Epithelial cell of prostate (primary cell): ENCODE measurements at regions not wholly inside any gene's neighbourhood (a gene's known extent, or its start where the extent isn't known, plus 50 kb on each side); places are given as distances from the start of the nearest gene placed in this dataset.
"Not testable (repeated sequence)": the region's sequence is repeated elsewhere in the genome, so short reads cannot be mapped to it uniquely, and the experiment has no call there.

Experiments used
- DNase-seq: peaks from one replicate; pipeline ENCODE4 v3.0.0-alpha.2; 2011; ENCODE audit warnings: low read depth, low spot score
- H3K27ac ChIP-seq: fragments of 450-650 bp; 2 replicates; pipeline ENCODE4 v1.5.1; 2017; ENCODE audit warnings: mild to moderate bottlenecking

GRCh38 chr5:30539004-30539634 lies 654.4 kb upstream of the CDH6 start:
- no peak for DNase-seq
- H3K27ac ChIP-seq: no peak overlapping the region

GRCh38 chr5:30525353-30525752 lies 668.1 kb upstream of the CDH6 start:
- DNase-seq: no peak
- H3K27ac ChIP-seq: no peak overlapping the region

DNA sequence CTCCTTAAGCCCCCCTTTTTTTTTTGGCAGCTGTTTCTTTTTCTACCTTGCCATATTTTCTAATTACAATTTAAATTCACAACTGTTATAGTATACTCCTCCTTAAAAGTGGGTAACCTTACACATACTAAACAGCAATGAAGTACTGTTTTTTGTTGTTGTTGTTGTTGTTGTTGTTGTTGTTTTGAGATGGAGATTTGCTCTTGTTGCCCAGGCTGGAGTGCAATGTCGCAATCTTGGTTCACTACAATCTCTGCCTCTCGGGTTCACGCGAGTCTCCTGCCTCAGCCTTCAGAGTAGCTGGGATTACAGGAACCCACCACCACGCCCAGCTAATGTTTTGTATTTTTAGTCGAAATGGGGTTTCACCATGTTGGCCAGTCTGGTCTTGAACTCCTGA lies 669.1 kb upstream of the CDH6 start:
- DNase-seq: no peak
- H3K27ac ChIP-seq: no peak overlapping the region

GRCh38 chr5:30523061-30523460 lies 670.4 kb upstream of the CDH6 start:
- no peak for DNase-seq
- no peak overlapping the region for H3K27ac ChIP-seq

GRCh38 chr5:30505014-30505886 lies 688.2 kb upstream of the CDH6 start:
- H3K27ac ChIP-seq: peak overlapping the region; percentile 60
- peak; percentile 8 for DNase-seq

GRCh38 chr5:30502277-30502676 lies 691.2 kb upstream of the CDH6 start:
- H3K27ac ChIP-seq: no peak overlapping the region
- DNase-seq: peak; percentile 10

DNA sequence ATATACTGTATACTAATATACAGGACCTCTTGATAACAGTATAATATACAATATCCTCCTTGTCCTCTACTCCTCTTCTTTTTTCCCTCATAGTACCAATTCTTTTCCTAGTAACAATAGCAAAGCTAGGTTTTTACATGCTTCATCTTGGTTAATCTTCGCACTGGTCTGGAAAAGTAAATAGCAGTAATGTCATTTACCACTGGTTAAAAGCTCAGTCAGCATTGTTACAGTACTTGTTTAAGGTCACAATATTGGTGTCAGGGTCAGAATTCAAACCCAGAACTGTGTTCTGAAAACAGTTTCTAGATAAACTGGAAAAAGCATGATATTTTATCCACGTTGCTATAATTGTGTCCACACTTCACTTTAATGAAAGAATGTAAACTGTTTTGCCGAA lies 692.4 kb upstream of the CDH6 start:
- no peak overlapping the region for H3K27ac ChIP-seq
- no peak for DNase-seq

- no peak for DNase-seq
- H3K27ac ChIP-seq: no peak overlapping the region
Observed at GRCh38 chr5:30500513-30500912, 693.0 kb upstream of the CDH6 start.

GRCh38 chr5:30499402-30499801 lies 694.1 kb upstream of the CDH6 start:
- no peak for DNase-seq

GRCh38 chr5:30498972-30499371 lies 694.5 kb upstream of the CDH6 start:
- no peak overlapping the region for H3K27ac ChIP-seq
- DNase-seq: no peak

More at GRCh38 chr5:30499402-30499801, 694.1 kb upstream of the CDH6 start:
- H3K27ac ChIP-seq: no peak overlapping the region

GRCh38 chr5:30498509-30498908 lies 695.0 kb upstream of the CDH6 start:
- not testable (repeated sequence) for H3K27ac ChIP-seq, DNase-seq

DNA sequence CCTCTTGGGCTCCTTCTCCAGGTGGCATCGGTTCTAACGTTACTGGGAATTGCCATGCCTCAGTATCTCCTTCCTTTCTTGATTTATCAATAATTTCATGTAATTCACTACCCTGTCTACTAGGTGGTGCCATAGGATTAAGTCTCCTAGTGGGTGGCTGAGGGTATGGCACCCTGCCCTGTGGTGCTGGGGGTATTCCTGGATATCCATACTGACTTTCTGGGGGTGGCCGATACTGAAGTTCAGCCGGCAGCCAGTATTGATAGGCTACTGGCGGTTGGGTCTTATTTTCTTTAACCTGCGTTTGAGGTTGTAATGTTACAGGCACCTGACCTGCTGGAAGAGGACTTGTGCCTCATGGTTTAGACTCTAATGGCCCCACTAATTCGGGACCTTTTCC lies 699.4 kb upstream of the CDH6 start:
- H3K27ac ChIP-seq, DNase-seq: not testable (repeated sequence)

- DNase-seq: no peak
- no peak overlapping the region for H3K27ac ChIP-seq
Observed at GRCh38 chr5:30479104-30479503, 714.4 kb upstream of the CDH6 start.

DNA sequence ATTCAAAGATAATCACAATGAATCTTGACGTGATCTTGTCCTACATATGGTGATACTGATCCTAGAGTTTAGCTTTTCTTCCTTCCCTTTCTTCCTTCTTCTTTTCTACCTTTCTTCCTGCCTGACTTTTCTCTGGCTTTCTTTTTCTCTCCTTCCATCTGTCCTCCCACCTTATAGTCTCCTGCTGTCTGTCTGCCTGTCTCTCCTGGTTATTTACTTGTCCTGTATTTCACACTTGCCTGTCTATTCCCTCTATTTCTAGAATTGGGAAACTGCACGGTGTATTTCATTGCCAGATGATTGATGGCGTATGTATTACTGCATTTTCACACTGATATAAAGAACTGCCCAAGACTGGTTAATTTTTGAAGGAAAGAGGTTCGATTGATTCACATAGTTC lies 718.1 kb upstream of the CDH6 start:
- H3K27ac ChIP-seq: no peak overlapping the region
- DNase-seq: no peak

DNA sequence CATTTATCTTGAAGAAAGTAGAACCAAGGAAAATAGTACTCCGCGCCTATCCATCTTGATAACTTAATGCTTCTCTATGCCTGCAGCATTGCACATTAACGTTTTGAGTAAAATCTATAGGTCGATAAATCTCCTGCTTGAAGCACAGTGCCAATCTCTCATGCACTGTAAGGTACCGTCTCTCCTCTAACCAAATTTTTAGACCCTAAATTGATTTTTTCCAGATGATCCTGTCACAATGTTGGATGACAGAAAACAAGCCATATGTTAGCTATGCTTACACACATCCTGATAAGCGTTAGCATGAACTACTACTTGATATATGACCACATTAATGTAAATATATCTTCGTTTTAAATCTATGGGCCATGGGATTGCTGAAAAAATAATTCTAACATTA lies 723.8 kb upstream of the CDH6 start:
- DNase-seq: no peak
- no peak overlapping the region for H3K27ac ChIP-seq

DNA sequence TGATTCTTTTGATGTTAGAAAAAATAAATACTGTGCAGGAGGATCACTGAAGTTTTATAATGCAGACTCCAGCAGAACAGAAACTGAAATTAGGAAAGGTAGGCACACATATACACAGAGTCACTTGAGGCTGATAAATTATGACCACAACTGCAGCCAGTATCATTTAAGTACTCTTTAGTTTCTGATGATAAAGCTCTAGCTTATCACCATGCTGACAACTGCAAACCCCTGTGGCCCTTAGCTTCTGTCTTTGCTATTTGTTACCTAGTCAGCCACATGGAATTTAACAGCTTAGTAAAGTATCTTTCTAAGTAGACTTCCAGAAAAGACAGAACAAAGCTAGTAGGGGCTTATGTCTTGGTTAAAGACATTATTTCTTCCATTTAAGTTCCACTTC lies 734.8 kb upstream of the CDH6 start:
- DNase-seq: no peak
- no peak overlapping the region for H3K27ac ChIP-seq

DNA sequence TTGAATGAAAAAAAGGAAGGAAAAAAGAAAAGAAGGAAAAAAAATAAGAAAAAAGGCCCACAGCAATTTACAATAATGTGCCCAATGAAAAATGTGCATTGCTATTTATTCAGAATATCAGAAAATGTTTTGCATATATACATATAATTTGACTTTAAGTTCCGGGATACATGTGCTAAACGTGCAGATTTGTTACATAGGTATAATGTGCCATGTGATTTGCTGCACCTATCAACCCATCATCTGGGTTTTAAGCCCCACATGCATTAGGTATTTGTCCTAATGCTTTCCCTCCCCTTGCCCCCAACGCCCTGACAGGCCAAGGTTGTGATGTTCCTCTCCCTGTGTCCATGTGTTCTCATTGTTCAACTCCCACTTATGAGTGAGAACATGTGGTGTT lies 738.0 kb upstream of the CDH6 start:
- not testable (repeated sequence) for DNase-seq, H3K27ac ChIP-seq

GRCh38 chr5:30453168-30453567 lies 740.3 kb upstream of the CDH6 start:
- DNase-seq: no peak

GRCh38 chr5:30450153-30450552 lies 743.3 kb upstream of the CDH6 start:
- H3K27ac ChIP-seq: no peak overlapping the region
- DNase-seq: no peak

More at GRCh38 chr5:30453168-30453567, 740.3 kb upstream of the CDH6 start:
- H3K27ac ChIP-seq: no peak overlapping the region

DNA sequence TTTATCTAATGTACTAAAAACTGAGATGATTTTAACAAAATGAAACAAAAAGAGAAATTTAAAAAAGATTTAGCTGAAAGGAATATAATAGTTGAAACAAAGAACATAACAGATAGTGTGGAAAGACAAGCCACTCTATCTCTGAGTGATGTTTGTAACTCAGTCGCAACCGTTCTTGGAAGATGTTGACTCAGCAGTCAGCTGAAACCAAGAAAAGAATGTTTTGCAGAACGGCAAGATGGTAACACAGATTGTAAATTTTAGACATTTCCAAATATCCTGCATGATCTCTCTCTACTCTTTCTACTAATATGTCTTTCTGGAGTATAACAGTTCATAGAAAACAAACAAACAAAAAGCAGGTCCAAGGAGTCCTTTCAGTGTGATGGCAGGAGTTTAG lies 746.1 kb upstream of the CDH6 start:
- DNase-seq: no peak
- no peak overlapping the region for H3K27ac ChIP-seq

DNA sequence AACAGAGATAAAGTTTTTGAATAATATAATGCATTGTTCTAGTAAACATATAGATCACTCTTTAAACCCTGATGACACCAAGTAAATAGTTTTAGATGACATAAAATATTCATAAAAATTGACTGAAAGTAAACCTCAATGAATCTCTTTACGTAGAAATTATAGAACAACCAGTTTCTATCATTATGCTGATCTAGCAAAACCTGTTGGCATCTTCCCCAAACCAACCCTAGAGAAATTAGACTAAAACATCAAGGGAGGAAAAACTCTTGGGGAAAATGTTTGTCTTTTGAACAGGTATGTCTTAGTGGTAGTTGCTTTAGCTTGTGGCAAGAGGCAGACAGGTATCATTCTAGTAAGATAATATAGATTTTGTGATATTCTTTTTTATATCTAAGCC lies 747.0 kb upstream of the CDH6 start:
- no peak for DNase-seq
- H3K27ac ChIP-seq: no peak overlapping the region

- no peak overlapping the region for H3K27ac ChIP-seq
- DNase-seq: no peak
Observed at GRCh38 chr5:30438785-30439184, 754.7 kb upstream of the CDH6 start.
